HepG2 (cell line): ENCODE measurements at regions not wholly inside any gene's neighbourhood (a gene's known extent, or its start where the extent isn't known, plus 50 kb on each side); places are given as distances from the start of the nearest gene placed in this dataset.

Source experiments
- ATAC-seq: fragments of 200-7000 bp; cut with Tn5 transposase; 3 replicates; pipeline ENCODE4 v1.9.1; 2020; ENCODE audit warnings: mild to moderate bottlenecking, moderate library complexity
- BruUV-seq: library from RNA; stranded (reverse); fragments of 400-500 nt; replicated peaks from 2 replicates; lab custom pipeline; 2021; lab: Mats Ljungman, UMichigan
- CTCF ChIA-PET: fragments of 300-600 bp; formaldehyde crosslinking; extraction: SDS; loops from one replicate; lab custom pipeline; 2021; ENCODE audit warnings: low total read pairs, inconsistent platforms, low intra/inter-chr PET ratio; lab: Yijun Ruan, JAX
- POLR2A ChIA-PET: fragments of 350-600 bp; sonication (Branson Sonifier 250); formaldehyde crosslinking; loops from one replicate; lab custom pipeline; 2020; ENCODE audit warnings: antibody characterized with exemption, inconsistent platforms; lab: Yijun Ruan, JAX
- DNase-seq: peaks from one replicate; pipeline ENCODE4 v3.0.0-alpha.2; 2015; ENCODE audit warnings: low spot score
- FAIRE-seq: peaks from 3 replicates; lab custom pipeline; 2011; peaks lifted over from hg19 to GRCh38; lab: Jason Lieb, UNC
- H2AFZ ChIP-seq: one replicate; pipeline ENCODE4 v1.6.1; 2011; ENCODE audit warnings: low read length, inconsistent platforms
- H3K27ac ChIP-seq: fragments of 300-600 bp; 3 replicates; pipeline ENCODE4 v1.8.0; 2011; ENCODE audit warnings: mixed run types, mild to moderate bottlenecking, mixed read lengths, low read length, inconsistent platforms; ENCODE audit not compliant: insufficient read depth; ENCODE audit errors: extremely low read length
- H3K27me3 ChIP-seq, 2 experiments: fragments of 200-600 bp in 1 of 2; 2 replicates in 1 of 2; 3 replicates in 1 of 2; pipeline versions ENCODE4 v1.6.0 to v1.8.0; 2011; ENCODE audit warnings: low read length in 2 of 2, mild to moderate bottlenecking in 2 of 2, moderate library complexity in 2 of 2, inconsistent platforms in 1 of 2; ENCODE audit not compliant: insufficient read depth in 2 of 2, control insufficient read depth in 1 of 2
- H3K36me3 ChIP-seq, 2 experiments: fragments of 200-600 bp in 1 of 2; replicated peaks in 1 of 2; 2 replicates in 1 of 2; 3 replicates in 1 of 2; pipeline versions ENCODE4 v1.5.1 to v1.8.0; 2011; ENCODE audit warnings: low read length in 2 of 2, inconsistent platforms in 1 of 2; ENCODE audit not compliant: insufficient read depth in 2 of 2, control insufficient read depth in 1 of 2
- H3K4me1 ChIP-seq: 2 replicates; pipeline ENCODE4 v1.5.1; 2012; ENCODE audit warnings: low read length, inconsistent platforms; ENCODE audit not compliant: insufficient read depth
- H3K4me2 ChIP-seq: 2 replicates; pipeline ENCODE4 v1.6.0; 2011; ENCODE audit warnings: low read depth, low read length, inconsistent platforms
- H3K4me3 ChIP-seq, 3 experiments: fragments of 200-600 bp in 1 of 3; sonication (generic), shearing (Covaris generic) in 1 of 3; replicated peaks in 1 of 3; 2 replicates each; pipeline ENCODE4 v1.5.1; 2011 to 2016; ENCODE audit warnings: low read length in 3 of 3, inconsistent platforms in 2 of 3, low read depth in 2 of 3, mild to moderate bottlenecking in 2 of 3, control low read depth in 1 of 3, mixed read lengths in 1 of 3; ENCODE audit not compliant: insufficient read depth in 1 of 3
- H3K79me2 ChIP-seq: one replicate; pipeline ENCODE4 v1.6.1; 2011; ENCODE audit warnings: low read length, inconsistent platforms; ENCODE audit not compliant: insufficient read depth
- H3K9ac ChIP-seq: 2 replicates; pipeline ENCODE4 v1.6.0; 2011; ENCODE audit warnings: mild to moderate bottlenecking, low read depth, low read length, inconsistent platforms; ENCODE audit not compliant: insufficient read depth
- H3K9me3 ChIP-seq: 2 replicates; pipeline ENCODE4 v1.5.1; 2012; ENCODE audit warnings: mild to moderate bottlenecking, low read length
- H4K20me1 ChIP-seq: 2 replicates; pipeline ENCODE4 v1.6.0; 2011; ENCODE audit warnings: inconsistent platforms, mild to moderate bottlenecking, low read length, moderate library complexity; ENCODE audit not compliant: insufficient read depth
- IRF2 ChIP-seq: IDR thresholded peaks from 2 replicates; pipeline ENCODE4 v1.6.1; 2018; ENCODE audit warnings: missing genetic modification reagents, missing compliant biosample characterization
- MAFG ChIP-seq: sonication (generic); formaldehyde crosslinking; IDR thresholded peaks from 2 replicates; pipeline ENCODE4 v1.5.1; 2020; ENCODE audit warnings: mild to moderate bottlenecking, missing genetic modification reagents
- NCOA5 ChIP-seq: sonication (generic); formaldehyde crosslinking; IDR thresholded peaks from 2 replicates; pipeline ENCODE4 v1.4.0; 2020; ENCODE audit warnings: missing genetic modification reagents
- WGBS: methylation state at CpG from one replicate; pipeline ENCODE4 v1.1.6; 2017; ENCODE audit warnings: low lambda C conversion rate; 5-methylcytosine and 5-hydroxymethylcytosine counted together
- in situ Hi-C: cut with HindIII; loops from 2 replicates; pipeline ENCODE4 v1.10.0; 2017; ENCODE audit warnings: low pct_unique_long_range_greater_than_20kb; ENCODE audit not compliant: extremely low pct_ligation_motif_present
- intact Hi-C: fragments of 100-400 bp; cut with micrococcal nuclease; formaldehyde crosslinking; loops from one replicate; pipeline ENCODE4 v1.10.0; 2022; ENCODE audit not compliant: unreplicated experiment
- TF ChIP-seq, protein P1 (sequence below): sonication (generic); formaldehyde crosslinking; IDR thresholded peaks from 2 replicates; pipeline ENCODE4 v1.4.0; 2020; ENCODE audit warnings: missing genetic modification reagents, borderline replicate concordance
- TF ChIP-seq, protein P2 (sequence below): sonication (generic); formaldehyde crosslinking; IDR thresholded peaks from 2 replicates; pipeline ENCODE4 v1.5.1; 2020; ENCODE audit warnings: missing genetic modification reagents, mild to moderate bottlenecking, borderline replicate concordance

DNA sequence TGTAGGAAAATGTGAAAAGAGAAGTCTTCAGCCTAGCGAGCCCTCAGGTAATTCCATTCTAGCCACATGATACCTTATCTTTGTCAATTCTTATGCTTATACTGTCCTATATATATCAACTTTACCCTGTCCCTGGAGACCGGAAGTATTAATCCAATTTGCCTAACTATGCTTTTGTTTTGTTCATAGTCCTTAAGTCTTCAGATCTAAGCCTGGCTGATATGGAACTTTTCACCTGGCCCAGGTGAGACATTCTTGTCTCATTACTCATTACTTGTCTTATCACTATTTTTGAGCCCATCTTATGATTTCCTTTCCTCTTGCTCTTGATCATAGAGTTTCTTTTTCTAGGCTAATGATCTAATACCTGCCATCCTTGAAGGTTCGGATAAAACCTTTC lies 194.1 kb upstream of the FANCL start:
- WGBS, result 6% methylated on average over 3 of the region's 3 CpGs
- ATAC-seq (no peak), FAIRE-seq (no peak)
- H3K79me2 ChIP-seq, result no peaks in the 10 kb centered on the region
- TF ChIP-seq, protein P1, sequence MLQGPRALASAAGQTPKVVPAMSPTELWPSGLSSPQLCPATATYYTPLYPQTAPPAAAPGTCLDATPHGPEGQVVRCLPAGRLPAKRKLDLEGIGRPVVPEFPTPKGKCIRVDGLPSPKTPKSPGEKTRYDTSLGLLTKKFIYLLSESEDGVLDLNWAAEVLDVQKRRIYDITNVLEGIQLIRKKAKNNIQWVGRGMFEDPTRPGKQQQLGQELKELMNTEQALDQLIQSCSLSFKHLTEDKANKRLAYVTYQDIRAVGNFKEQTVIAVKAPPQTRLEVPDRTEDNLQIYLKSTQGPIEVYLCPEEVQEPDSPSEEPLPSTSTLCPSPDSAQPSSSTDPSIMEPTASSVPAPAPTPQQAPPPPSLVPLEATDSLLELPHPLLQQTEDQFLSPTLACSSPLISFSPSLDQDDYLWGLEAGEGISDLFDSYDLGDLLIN (CRISPR knock-in tag), result no peak
- TF ChIP-seq NCOA5 (no peak), IRF2 (CRISPR knock-in tag) (no peak)
- TF ChIP-seq, protein P2, sequence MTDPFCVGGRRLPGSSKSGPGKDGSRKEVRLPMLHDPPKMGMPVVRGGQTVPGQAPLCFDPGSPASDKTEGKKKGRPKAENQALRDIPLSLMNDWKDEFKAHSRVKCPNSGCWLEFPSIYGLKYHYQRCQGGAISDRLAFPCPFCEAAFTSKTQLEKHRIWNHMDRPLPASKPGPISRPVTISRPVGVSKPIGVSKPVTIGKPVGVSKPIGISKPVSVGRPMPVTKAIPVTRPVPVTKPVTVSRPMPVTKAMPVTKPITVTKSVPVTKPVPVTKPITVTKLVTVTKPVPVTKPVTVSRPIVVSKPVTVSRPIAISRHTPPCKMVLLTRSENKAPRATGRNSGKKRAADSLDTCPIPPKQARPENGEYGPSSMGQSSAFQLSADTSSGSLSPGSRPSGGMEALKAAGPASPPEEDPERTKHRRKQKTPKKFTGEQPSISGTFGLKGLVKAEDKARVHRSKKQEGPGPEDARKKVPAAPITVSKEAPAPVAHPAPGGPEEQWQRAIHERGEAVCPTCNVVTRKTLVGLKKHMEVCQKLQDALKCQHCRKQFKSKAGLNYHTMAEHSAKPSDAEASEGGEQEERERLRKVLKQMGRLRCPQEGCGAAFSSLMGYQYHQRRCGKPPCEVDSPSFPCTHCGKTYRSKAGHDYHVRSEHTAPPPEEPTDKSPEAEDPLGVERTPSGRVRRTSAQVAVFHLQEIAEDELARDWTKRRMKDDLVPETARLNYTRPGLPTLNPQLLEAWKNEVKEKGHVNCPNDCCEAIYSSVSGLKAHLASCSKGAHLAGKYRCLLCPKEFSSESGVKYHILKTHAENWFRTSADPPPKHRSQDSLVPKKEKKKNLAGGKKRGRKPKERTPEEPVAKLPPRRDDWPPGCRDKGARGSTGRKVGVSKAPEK (CRISPR knock-in tag), result no peak
- TF ChIP-seq, all 625 proteins: peak for 0
- intact Hi-C loops, result no loop called here
- Histone ChIP-seq H3K27ac (no peak overlapping the region), H3K4me2 (no peak overlapping the region), H3K36me3 (no peaks in the 10 kb centered on the region), H2AFZ (no peak overlapping the region), H4K20me1 (no peaks in the 10 kb centered on the region), H3K9ac (no peak overlapping the region), H3K4me1 (no peaks in the 10 kb centered on the region), H3K27me3 (no peaks in the 10 kb centered on the region), H3K4me3 (no peak overlapping the region), H3K9me3 (no peaks in the 10 kb centered on the region)
- ChIA-PET POLR2A (no interaction called here), CTCF (no interaction called here)
- BruUV-seq, result no TSS peak
- in situ Hi-C loops, result no loop called here
- DNase-seq, result no peak

GRCh38 chr2:58434692-58435091 lies 193.6 kb upstream of the FANCL start:
- Histone ChIP-seq H3K79me2 (no peaks in the 10 kb centered on the region), H3K4me1 (no peaks in the 10 kb centered on the region), H3K36me3 (no peaks in the 10 kb centered on the region), H2AFZ (no peak overlapping the region), H3K27me3 (peaks cover 0 to 1% of the 10 kb centered on the region in 2 experiments; a peak in 1 of 5 replicates), H3K9ac (no peak overlapping the region), H3K4me3 (no peak overlapping the region), H3K4me2 (no peak overlapping the region), H3K27ac (no peak overlapping the region), H3K9me3 (no peaks in the 10 kb centered on the region), H4K20me1 (no peaks in the 10 kb centered on the region)
- no peak for DNase-seq
- 0% methylated on average over 1 of the region's 1 CpG for WGBS
- in situ Hi-C loops, result no loop called here
- intact Hi-C loops, result no loop called here
- no peak for TF ChIP-seq MAFG (CRISPR knock-in tag)
- CTCF ChIA-PET, result no interaction called here
- no TSS peak for BruUV-seq
- ATAC-seq, result no peak
- POLR2A ChIA-PET, result no interaction called here
- FAIRE-seq, result no peak
